HCEC 1CT (cell line): ENCODE measurements at regions not wholly inside any gene's neighbourhood (a gene's known extent, or its start where the extent isn't known, plus 50 kb on each side); places are given as distances from the start of the nearest gene placed in this dataset.
"Not testable (repeated sequence)": the region's sequence is repeated elsewhere in the genome, so short reads cannot be mapped to it uniquely, and the experiment has no call there.

Source experiments
- DNase-seq: peaks from one replicate; pipeline ENCODE4 v3.0.0-alpha.2; 2017

DNA sequence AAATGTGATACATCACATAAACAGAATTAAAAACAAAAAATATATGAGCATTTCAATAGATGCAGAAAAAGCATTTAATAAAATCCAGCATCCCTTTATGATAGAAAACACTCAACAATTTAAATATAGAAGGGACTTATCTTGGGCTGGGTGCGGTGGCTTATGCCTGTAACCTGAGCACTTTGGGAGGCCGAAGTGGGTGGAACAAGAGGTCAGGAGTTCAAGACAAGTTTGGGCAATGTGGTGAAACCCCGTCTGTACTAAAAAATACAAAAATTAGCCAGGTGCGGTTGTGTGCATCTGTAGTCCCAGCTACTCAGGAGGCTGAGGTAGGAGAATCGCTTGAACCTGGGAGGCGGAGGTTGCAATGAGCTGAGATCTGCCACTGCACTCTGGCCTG, 409.1 kb downstream of the ICE1 start:
- DNase-seq, result not testable (repeated sequence)

DNA sequence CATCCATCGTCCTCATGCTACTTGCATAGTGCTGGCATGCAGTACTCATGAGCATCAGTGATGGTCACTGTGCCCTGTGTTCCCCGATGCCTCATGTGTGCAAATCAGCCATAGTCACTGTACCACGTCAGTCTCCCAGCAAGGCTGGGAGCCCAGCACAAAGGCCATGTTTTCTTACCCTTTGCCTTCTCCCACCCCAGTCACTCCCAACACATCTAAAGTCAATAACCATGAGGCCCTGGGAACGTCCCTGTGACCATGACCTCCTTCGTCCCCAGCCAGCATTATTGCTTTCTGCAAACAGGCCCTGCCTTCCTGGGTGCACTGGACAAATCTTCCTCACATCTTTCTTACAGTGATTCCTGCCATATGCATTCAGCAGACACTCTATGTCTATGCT, 406.1 kb downstream of the ICE1 start:
- no peak for DNase-seq

DNA sequence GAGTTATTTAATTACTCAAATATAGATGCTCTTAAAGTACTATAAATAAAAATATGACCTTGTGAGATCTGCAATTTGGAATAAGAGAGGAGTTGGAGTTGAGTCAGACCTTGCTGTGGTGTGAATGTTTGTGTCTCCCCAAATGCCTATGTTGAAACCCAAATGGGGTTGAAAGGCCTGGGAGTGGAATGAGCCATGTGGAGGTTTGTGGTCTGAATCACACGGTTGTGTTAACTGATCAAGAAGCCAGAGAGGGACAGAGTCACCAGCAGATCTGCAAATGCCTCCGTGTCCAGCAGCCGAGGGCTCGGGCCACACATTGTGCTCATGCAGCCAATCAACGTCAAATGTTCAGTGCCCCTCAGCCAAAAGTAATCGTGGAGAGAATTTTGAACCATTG, 404.4 kb downstream of the ICE1 start:
- peak; percentile 1 for DNase-seq

DNA sequence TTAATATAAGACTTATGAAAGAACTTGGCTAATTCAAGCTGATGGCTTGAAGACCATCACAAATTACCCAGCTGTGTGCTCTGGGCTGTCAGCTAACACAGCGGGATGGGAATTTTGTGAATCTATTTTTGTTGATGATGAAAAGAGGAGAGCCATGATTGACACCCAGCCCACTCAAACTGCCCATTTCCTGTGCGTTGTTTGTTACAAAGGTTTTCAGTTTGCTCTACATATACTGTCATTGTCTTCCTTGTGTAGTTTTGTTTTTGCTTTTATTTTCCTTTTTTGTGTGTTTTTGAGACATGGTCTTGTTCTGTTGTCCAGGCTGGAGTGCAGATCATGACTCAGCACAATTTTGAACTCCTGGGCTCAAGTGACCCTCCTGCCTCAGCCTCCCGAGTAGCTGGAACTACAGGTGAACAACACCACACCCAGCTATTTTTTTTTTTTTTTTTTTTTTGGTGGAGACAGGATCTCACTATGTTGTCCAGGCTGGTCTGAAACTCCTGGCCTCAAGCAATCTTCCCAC, 400.3 kb downstream of the ICE1 start:
- DNase-seq, result no peak

DNA sequence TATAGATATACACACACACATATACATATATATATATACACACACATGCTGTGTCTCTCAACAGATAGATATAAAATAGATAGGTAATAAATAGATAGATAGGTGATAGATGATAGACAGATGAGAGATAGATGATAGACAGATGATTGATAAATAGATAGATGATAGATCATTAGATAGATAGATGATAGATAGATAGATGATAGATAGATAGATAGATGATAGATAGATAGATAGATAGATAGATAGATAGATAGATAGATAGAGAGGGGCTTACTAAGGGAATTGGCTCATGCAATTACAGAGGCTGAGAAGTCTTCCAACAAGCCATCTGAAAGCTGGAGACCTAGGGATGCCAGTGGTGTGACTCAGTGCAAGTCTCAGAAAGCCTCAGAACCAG, 394.5 kb downstream of the ICE1 start:
- no peak for DNase-seq

DNA sequence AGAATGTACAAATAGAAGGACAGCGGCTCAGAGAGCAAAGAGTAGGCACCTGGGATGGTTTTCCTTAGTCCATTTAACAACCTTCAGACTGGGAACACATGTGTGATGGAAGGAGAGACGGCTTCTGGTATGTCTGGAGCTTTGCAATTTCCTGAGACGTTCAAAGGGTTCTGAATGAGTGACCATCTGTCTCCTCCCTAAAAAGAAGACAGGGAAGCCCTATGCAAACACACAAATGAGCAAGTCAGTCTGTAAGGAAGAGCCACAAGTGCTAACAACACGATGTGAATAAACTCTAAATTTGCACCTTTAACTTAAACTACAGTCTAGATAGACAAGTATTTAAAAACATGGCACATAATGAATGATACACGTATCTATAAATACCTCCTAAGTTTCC, 391.0 kb downstream of the ICE1 start:
- DNase-seq, result no peak

DNA sequence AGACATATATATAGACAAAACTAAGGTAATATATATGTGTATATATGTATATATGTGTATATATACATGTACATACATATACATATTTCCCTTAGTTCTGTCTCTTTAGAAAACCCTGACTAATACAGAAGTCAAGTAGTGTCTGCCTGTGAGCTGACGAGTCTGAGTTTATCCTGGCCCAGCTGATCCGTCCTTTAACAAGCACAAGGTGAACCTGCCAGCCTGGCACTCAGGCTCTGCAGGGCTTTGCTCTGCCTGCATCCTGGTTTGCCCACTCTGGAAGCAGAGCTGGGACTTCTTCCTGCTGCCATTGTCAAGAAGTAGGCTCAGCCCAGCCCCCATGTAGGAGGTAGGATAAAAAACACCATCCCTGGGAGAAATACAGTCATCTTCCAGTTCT, 388.0 kb downstream of the ICE1 start:
- no peak for DNase-seq

DNA sequence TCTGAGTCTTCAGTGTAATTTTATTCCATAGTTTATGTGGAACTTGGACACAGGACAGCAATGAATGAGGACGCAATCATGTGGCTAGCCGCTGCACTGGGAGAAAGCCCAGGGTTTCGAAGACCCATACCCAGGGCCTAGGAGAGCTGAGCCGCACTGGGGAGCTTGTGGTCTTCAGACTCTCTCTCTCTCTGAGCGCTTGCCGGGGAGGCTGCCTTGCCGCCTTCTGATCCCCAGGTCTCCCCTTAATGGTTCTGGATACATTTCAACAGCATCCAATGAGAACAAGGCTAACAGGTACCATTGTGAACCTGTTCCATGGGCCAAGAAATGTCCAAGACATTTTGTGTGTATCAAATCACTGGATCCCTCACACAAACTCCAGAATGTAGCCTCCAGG, 383.4 kb downstream of the ICE1 start:
- DNase-seq, result no peak

DNA sequence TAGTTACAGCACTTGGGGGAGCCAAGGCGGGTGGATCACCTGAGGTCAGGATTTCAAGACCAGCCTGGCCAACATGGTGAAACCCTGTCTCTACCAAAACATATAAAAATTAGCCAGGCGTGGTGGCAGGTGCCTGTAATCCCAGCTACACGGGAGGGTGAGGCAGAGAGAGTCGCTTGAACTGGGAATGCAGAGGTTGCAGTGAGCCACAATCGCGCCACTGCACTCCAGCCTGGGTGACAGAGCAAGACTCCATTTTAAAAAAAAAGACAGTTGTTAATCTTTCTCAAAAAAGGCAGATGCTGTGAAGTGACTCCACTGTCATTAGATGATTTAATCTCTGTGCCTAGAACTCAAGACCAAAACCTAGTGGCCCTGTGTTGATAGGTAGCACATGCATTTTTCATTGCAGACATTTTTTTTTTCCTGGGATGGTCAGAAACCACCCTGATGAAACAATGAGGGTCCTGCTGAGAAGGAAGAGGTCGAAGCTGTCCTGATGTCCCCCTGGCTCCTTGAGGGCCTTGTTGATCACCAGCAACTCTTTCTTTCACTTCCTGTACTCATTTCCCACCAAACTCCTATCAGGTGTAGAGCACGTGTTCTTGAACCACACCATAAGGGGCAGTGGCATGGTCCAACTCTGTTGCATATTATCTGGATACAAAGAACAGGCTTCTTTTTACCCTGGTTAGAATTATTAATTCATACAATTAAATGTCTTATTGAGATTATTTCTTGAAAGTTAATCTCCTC, 382.2 kb downstream of the ICE1 start:
- no peak for DNase-seq

DNA sequence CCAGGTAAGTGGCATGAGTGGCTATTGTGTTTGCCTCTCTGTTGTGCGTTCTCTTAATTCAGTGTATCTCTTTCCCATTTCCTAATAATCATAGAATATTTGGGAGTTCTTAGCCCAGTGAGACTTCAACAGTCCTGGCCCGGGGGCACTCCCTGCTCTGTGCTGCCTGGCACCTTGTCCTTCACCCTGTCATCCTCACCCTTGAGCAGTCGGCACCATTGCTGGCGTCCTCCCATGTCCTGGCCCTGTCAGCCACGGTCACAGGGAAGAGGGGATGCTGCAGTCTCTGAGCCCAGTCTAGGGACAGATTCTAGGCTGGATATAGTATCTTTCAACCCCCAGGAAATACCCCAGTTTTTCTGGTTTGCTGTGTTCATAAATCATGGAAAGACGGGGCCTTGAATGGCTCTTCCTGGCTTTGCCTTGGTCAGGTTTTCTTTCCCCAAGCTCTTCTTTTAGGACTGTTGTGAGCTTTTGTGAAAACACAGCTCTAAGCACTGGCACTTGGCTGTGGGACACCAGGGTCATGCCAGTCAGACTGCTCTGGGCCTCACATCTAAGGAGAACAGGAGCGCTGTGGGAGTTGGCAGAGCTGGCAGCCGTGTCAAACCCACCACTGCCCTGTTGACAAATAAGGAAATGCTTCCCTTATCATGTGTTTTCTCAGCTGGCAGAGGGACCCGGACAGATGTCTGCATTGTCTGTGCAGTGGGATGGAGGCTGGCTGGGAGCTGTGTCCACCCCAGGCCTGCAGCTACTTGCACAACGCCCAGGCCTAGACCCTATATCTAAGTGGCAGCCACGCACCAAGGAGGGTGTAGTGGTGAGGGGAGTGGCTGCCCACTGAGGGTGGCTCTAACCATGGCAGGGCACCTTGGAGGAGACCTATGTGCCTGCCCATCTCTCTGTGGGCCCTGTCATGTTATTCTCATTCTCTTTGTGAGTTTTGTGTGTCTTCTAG, 378.6 kb downstream of the ICE1 start:
- no peak for DNase-seq

DNA sequence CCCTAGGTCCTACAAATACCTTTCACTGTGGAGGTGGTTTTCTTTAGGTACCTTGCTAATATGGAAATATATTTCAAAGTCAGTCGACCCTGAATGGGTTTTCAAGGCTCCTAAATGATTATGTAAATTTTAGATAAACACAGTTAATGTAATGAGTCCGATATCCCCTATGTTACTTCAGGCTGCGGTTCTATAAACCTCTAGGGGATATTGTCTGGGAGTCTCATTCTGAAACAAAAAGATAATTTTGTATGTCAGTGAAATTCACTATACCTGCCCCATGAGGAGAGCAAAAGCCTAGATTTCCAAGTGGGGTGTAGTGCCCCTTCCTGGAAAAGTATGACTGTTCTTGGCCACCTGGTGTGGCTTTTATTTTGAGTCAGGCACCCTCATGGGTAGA, 377.3 kb downstream of the ICE1 start:
- DNase-seq, result no peak

DNA sequence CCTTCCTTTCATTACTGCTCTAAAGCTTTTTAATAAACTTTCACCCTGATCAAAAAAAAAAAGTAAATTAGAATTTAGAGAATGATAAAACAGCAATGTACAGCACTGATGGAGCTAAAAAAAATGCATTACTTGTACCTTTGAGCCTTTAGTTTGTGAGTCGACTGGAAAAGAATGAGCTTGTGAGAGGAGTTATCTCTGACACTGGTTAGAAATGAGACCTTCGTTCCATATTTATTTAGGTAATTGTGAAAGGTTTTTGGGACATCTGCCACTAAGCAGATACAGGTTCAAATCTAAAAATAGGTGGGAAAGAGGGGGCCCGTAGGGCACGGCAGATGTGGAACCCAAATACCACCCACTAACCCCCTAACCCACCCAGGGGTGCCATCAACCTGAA, 376.8 kb downstream of the ICE1 start:
- no peak for DNase-seq

DNA sequence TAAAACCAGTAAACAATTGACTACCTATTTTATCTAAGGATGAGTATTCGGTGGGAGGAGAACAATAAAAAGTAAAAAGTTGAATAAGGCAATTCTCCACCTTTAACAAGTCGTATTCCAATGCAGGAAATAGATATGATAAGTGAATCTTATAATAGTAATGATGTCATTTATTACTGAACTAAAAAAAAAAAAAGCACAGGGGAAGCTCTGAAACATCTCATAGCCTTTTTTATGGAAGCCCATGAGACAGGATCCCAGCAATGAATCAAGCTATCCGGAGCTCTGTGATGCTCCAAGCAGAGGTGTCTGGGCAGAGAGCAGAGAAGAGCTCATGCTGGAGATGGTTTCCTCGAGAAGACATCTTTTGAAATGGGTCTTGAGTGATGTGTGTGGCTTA, 376.0 kb downstream of the ICE1 start:
- no peak for DNase-seq

DNA sequence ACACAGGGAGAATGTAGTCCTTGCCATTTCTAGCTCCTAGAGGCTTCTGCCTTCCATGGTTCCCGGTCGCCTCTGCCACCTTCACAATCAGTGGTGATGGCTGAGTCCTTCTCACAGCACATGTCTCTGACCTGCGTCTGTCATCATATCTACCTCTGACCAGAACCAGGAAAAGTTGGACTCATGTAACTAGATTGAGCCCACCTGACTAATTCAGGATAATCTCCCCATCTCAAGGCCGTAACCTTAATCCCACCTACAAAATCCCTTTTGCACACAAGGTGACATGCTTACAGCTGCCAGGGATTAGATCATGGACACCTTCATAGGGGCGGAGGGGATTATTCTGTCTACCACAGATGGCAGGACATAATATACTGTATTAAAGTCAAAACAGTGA, 375.6 kb downstream of the ICE1 start:
- no peak for DNase-seq

DNA sequence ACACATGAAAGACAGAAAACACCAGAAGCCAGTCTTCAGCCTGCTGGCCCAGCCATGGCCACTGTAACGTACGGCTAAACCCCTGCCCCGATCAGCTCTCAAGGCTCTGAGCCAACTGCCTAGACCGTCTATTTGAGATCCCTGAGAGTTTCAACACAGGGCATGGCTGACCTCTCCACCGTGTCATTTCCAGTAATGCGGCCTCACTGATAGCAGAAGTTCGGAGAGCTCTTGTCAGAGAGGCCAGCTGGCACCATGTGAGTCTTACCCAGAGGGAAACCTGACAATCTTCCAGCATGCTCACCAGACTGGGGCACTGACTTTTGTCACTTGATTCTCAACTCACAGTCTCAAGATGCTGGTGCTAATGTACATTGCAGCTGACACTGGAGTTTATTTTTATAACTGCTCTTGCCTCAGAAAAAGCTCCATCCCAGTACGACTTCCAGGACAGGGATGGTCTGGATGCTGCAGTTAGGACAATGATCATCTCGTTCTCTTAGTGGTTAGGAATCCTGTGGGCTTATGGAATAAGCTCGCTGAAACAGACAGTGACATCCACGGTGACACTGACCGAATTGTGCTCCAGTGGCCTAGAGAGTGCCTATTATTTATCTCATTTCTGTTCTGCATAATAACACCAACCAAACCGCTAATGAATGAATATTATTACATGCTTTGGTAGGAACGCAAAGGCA, 372.7 kb downstream of the ICE1 start:
- no peak for DNase-seq

DNA sequence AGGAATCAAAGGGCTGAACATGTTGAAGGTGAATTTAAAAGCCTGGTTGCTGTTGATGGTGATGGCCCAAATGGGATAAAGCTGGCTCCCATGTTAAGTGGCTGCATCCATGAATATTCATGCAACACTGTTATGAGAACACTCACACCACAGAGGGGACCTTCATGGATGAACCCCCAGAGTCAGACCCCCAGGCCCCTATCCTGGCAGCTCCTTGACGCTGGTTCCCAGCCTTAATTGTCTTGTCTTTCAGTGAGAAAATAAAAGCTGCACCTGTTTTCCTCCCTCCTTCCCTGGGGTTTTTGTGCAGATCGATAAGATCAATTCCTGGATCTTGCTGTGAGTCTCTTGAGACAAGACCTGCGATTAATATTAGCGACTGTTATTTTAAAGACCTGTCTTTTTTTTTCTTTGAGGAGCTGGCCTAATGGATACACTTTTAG, 371.7 kb downstream of the ICE1 start:
- no peak for DNase-seq

DNA sequence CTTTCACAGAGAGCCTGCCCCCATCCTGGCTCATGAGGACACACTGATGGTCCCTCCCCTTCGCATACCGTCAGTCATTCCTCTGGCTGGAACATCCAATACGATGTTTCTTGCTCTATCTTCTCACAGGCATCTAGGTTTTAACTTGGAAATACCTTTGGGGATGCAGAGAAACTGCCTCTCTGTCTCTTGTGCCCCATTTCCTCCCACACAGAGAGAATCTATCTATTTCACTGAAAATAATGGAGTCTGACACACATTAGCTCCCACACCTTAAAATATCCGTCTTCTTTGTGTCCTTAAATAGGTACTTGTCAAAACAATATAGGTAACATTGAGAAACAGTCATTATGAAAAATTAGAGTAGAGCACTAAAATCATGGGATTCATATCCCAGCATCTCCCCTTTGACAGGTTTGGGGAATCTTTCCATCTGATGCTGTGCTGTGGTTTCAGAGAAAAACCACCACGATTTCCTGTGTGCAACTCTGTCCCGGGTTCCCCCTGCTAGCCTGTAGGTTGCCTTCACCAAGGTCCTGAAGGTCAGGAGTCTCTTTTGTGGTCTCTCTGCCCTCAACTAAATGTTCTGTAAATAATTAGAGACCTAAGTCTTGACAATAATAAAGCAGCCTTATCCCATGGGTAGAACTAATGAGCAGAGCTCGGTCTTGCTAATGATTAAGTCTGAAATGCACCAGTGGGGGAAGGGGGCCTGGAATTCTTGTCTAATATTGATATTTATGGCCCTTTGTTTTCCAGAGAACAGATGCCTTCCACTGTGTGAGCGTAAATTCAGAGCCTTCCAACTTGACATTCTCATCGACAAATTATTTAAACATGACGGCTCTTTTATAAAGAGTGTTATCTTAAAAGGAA, 371.0 kb downstream of the ICE1 start:
- DNase-seq, result no peak

DNA sequence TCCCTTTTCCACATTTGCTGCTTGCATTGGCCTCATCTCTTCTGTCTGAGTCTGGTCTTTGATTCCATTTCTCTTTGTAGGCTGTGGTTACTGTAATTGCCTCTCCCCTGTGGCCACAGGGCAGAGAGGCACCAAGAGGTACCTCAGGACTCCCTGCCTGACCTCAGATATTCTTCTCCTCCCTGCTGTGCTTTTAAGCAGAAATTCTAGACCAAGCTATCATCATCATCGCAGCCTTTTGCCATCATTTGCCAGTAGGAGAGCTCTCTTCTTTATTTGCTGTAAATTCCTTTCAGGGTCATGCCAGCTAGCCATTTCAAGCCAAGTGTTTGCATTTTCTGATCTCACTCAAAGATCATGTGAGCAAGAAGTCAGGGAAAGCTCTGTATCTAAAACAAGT, 369.6 kb downstream of the ICE1 start:
- no peak for DNase-seq

DNA sequence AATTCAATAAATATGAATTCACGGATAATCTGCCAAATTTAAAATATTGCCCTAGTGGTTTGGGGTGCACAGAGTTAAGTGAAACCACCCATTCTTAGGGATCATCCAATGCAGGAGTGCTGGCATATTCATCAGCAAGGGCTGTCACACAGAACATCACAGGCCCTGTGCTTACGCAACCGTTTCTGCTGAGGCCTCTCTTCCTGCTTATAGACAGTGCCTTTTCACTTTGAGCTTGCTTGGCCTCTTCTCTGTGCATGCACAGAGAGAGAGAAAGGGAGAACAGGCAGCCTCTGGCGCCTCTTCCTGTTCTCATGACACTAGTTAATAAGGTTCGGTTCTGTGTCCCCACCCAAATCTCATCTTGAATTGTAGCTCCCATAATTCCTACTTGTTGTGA, 366.3 kb downstream of the ICE1 start:
- DNase-seq, result no peak

DNA sequence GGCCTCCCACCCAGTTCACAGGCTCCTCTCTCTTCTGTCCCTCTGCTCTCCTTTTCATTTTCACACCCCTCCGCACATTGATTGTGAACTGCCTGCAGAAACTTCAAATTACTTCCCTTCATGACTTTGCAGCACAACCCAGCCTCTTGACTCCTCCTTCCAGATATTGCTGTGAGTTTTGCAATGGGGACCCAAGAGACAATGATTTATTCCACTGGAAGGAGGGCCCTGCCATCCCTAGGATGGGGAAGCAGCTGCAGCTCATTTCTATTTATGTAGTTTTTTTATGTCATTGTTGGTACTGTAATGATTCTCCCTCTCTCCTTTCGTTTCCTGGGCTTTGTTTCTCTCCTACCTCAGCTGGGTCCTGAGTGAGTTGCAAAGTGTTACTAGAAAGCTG, 364.9 kb downstream of the ICE1 start:
- no peak for DNase-seq

DNA sequence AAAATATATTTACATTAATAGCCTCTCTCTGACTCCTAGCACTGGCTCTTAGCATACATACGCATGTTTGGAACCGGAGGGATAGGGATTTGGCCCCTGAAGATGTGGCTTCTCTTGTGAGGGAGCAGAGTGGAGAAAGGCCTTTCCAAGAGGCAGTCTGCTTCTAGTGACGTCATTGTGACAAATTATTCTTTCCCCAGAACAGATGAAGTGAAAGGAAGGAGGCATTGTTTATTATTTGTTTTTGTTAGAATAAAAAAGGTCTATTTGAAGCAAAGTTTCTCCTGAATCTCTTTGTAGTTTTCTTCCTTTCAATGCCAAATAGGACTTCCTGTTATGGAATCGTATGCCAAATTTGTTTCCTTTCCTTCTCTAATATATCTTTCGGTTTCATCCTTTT, 361.6 kb downstream of the ICE1 start:
- no peak for DNase-seq

DNA sequence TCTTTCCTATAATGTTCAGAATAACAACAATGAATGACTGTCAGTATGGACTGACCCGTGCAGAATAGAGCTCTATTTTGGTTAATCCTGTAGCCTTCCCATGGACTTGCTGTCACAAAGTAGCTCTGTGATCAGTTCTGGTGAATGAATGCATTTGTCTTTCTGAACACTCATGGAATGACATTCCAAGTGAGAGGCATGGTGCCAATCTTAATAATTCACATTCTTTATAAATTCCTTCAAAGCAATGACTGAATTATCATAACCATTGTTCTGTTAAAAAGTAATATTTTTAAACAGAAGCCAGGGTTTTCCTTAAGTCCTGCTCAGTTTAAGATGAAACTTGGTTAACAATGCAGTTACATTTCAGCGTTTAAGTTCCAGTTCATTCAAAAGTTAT, 360.5 kb downstream of the ICE1 start:
- DNase-seq, result no peak
